NCI-H1048 (cell line): ENCODE measurements at regions not wholly inside any gene's neighbourhood (a gene's known extent, or its start where the extent isn't known, plus 50 kb on each side); places are given as distances from the start of the nearest gene placed in this dataset.
"Not testable (repeated sequence)": the region's sequence is repeated elsewhere in the genome, so short reads cannot be mapped to it uniquely, and the experiment has no call there.

ENCODE experiments used
- DNase-seq: peaks from one replicate; lab custom pipeline; 2025; lab: John Stamatoyannopoulos, UW

DNA sequence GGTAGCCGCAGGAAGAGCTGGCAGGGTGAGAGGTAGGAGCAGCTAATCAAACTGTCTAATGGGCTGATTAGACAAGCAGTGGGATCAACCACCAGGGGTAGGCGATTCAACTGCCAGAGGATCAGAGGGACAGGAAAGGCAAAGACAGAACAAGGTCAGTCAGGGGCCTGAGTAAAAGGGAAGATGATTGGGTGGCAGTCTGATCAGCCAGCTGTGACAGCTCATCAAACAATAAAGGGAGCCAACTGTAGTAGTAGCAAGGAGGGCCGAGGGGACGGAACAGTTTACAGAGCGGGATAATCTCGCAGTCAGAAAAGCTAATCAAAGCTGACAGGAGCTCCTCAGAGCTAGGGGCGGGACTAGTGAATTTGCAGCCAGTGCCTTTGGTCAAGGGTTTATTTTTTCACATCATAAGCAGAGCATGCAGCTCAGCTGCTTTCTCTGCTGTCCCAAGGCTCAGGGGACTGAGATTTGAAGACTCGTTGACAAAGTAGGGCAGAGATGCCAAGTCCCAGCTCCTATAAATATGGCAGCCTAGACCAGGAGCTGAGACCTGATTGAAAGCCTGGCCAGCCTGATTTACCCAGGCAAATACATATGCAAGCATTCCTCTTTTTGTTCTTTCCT, 418.2 kb downstream of the GABRG2 start:
- no peak for DNase-seq

DNA sequence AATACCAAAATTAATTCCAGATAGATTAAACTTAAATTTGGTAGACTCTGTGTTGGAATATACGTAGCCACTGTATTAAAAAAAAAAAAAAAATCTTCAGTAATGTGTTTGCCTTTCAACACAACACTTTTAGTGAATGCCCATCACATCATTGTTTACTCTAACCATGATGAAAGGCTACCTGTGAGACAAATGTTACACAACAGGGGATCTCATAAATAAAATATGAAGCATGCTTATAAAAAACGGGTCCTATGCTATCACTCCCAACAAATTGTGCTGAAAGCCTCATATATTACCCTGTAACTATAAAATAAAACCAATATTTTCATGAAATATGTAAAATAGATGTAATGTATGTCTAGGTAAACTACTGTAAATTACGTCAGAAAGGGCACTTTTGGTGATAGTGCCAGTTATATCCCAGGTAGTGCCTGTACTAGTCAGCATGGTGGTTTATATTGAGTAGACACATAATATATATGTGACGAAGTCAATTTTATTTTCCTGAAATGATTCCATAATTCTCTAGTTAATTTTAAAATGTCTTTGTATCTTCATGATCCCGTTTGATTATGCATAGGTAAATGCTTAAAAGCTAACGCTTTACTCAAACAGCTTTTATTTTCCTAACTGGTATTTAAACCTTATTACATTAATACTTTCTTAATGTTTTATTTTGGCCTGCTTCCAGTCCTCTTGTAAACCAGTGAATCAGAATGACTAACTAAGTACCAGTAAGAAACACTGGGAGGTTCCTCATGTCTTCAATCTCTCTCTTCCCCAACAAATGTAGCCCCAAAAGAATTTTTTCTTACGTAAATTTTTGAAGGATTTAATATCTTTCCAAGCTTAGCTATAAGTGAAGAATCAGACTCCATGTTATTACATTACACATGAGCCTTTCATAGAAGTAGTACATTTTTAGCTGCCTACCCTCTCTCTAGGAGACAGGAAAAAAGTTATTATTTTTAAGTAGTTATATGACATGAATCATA, 420.3 kb downstream of the GABRG2 start:
- DNase-seq: no peak

DNA sequence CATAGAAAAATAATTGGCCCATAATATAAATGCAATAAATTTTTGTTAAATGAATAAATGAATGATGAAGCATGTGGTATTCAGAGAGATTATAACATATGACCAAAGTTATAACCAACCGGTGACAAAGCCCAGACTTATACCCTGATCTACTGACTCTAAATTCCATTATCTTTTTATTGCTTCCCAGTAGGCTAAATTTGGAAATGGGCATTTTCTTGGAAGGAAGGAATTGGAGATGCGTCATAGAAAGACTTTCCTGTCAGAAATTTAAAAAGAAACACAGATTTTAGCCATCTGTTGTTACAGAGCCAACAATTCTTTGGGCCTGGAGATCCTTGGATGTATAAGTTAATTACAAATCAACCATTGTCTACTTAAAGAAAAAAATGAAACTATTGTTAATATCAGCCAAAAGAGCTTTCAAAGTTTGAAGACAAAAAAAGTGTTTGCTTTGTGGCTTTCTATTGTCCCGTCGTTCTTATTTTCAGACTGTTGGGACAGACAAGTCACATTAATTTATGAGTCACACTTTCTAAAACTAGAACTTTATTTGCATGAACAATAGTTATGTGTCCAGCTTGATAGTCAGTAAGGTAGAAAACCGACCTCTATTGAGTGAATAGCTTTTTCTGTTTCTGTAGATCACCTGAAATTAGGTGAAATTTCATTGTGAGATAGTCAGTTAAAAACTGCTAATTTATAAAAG, 428.7 kb downstream of the GABRG2 start:
- no peak for DNase-seq

DNA sequence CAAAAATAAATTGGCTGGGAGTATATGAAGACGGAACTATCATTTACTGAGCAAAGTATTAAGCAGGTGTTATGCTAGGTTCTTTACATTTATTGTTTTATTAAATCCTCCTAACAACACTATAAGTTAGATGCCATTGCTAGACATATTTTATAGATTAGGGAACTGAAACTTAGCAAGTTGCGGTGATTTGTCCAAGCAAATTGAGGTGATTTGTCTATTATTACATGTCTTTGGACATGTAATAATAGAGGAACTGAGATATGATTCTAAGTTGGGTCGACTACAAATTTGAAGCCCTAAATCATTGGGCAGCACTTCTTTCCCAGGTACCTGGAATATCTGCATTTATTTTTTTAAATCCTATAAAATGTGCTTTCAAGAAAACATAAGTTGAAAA, 429.9 kb downstream of the GABRG2 start:
- DNase-seq: no peak

DNA sequence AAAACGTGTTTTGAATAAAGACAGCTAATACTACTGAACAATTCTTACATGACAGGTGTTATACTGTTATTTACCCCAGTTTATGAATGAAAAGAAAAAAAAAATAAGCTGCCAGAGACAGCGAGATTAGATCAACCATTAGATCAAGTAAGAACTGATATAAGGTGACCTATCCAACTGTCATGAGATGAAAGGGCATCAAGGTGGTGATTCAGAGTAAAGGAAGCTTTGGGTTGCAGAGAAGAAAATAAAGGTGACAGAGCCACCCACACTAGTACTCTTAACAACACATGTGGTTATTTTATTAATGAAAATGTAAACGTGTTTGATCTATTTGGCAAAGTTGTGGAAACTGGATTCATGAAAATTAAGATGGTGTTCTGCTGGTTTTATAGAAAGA, 435.2 kb downstream of the GABRG2 start:
- no peak for DNase-seq

DNA sequence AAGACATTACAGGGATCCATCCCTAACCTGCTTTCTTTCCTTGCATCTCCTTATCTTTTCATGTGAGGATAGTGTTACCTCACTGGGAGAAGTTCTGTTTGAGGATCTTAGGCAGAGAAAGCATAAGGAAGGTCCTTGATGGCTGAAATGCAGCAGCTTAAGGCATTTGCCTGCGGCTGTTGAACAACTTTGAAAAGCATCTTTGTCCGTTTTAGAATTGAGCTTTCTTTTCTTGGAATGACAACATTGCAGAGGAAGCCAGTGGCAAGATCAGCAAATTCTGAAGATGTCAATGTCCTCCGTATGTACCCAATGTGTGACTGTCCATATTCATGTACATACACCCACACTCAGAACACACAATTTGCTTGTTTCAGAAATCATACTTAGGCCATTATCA, 436.2 kb downstream of the GABRG2 start:
- no peak for DNase-seq

DNA sequence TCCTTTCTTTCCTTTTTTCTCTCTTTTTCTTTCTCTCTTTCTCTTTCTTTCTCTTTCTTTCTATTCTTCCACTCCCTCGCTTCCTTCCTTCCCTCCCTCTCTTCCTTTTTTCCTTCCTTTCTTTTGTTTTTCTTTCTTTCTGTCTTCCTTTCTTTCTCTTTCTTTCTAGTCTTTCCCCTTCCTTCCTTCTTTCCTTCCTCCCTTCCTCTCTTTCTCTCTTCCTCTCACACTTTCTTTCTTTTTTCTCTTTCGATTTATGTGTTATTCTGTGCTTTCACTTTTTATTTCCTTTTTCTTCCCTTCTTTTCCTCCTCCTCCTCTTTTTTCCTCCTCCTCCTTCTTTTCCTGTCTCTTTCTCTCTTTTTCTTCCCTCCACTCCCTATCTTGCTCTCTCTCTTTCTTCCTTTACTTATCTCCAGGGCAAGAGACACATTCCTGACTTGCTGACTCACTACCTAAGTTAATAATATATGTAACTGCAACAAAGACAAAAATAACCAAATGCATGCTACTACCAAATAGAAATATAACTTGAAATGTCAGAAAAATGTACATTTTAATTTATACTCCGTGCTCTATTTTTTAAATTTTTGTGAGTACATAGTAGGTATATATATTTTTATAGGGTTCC, 445.5 kb downstream of the GABRG2 start:
- DNase-seq: no peak

DNA sequence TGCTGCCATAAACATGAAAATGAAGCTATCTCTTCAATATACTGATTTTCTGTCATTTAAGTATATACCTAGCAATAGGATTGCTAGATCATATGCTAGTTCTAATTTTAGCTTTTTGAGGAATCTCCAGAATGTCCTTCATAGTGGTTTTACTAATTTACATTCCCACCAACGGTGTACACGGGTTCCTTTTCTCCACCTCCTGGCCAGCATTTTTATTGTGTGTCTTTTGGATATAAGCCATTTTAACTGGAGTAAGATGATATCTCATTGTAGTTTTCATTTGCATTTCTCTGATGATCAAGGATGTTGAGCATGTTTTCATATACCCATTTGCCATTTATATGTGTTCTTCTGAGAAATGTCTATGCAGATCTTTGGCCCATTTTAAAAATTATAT, 446.5 kb downstream of the GABRG2 start:
- no peak for DNase-seq

DNA sequence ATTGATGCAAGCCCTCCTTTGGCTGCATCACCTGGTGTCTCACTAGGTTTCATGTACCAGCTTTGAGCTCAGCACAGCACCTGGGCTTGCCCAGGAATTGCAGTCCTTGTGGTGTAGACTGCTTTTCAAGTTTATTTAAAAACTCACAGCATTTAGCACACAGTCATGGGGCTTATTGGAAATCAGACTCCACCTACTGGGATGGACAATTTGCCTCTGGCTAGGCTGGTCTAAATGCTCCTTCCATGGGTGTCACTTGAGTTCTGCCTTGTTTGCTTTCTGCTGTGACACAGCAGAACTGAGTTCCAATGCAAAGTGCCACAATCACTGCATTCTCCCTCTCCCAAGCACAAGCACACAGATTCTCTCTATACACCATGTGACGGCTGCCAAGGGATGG, 453.3 kb downstream of the GABRG2 start:
- DNase-seq: no peak

DNA sequence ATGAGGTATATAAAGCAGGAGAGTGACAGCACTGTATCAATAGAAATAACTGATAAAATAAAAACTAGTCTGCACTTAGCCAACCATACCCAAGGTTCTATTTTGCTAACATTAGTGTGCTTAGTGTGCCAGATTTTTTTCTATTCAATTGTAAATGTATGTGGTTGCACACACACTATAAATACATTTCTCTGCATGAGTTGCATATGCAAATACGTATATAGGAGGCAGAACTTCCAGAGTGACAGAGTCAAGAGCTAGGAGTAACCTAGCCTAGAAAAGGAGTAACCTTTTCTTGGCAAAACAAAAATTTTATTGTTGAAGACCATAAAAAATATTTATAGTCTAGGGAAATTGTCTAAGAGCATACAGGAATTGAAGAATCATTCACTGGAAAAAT, 461.6 kb downstream of the GABRG2 start:
- DNase-seq: no peak

DNA sequence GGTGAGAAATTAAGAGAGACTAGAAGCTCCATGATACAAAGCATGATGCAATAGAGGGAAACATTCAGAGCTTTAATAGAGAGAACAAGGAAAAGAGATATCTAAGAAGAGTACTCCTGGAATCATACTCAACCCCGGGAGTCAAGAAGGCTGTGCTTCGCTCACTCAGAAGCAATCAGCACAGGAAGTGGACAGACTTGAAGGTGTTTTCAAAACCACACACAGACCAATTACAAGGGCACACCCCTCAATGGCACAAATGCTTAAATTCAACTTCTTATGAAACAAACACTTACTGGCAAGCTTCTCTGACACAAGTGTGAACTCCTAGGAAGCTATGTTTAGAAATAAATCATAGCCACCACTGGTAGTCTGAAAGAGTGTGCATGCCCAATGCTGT, 462.3 kb downstream of the GABRG2 start:
- DNase-seq: no peak

DNA sequence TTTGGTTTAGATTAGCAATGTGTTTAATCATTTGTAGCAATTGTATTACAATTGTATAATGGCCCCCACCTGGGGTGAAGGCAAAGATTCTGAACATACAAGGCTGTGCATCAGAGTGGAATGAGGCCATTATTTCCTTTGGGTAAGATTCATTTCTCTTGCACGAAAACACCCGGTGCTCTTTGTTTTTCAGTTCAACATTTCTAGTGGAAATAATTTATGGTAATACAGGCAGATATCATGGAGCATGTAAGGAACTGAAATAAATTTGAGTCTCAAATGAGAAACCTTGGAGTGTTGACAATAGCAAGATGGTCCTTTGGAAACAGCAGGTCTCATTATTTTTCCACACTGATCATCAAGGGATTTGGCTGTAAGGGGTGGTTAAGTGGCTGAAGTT, 475.9 kb downstream of the GABRG2 start:
- DNase-seq: no peak

DNA sequence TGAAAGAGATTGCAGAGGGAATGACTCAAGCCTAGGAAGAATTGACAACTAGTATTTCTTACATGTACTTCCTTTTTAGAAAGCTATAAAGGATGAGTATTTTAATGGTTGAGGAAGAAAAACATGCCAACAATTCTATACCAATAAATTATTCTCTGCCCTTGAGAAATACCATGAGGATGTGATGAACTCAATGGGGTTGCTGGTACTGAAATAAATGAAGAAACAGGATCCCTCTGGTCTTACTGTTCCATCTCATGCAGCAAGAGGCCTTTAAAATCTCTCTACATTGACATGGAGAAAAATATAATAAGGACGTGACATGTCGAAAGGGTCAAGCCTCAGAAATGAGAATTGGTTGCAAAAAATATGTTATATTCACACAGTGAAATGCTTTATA, 477.3 kb downstream of the GABRG2 start:
- DNase-seq: no peak

DNA sequence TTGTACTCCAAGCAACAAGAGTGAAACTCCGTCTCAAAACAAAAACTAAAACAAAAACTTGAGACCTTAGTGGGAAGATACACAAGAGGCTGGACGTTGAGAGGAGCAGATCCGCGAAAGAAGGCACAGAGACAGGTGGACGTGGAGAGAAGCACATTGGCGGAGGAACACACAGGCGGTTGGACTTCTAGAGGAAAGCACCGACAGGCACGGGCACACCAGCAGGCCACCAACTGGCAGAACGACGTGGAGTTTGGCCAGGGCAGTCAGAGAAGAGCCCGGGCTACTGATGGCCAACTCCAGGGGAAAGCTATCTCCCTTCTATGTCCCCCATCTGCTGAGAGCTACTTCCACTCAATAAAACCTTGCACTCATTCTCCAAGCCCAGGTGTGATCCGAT, 482.7 kb downstream of the GABRG2 start:
- DNase-seq: no peak

DNA sequence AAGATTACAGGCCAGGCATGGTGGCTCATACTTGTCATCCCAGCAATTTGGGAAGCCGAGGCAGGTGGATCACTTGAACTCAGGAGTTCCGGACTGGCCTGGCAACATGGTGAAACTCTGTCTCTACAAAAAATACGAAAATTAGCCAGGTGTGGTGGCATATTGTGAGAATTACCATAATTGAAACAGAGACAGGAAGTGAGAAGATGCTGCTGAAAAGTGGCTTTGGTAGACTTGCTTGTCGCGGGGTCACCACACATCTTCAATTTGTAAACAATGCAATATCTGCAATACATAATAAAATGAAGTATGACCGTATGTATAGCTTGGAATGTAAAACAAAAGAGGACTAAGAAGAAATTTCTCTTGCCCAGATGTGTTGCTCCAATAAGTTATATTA, 490.5 kb downstream of the GABRG2 start:
- no peak for DNase-seq

DNA sequence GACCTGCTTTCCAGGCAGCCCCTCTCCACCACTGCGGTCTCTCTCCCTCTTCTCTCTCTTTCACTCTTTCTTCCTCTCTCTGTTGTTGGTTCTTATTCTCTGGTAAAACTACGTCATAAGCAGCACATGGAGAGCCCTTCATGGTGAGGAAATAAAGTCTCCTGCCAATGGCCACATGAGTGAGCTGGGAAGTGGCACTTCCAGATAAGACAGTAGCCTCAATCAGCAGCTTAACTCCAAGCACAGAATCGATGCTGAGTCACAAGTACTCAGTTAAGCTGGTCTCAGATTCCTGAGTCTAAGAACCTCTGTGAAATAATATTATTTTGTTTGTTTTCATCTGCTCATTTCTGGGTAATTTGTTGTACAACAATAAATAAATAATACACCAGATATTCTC, 500.1 kb downstream of the GABRG2 start:
- no peak for DNase-seq

DNA sequence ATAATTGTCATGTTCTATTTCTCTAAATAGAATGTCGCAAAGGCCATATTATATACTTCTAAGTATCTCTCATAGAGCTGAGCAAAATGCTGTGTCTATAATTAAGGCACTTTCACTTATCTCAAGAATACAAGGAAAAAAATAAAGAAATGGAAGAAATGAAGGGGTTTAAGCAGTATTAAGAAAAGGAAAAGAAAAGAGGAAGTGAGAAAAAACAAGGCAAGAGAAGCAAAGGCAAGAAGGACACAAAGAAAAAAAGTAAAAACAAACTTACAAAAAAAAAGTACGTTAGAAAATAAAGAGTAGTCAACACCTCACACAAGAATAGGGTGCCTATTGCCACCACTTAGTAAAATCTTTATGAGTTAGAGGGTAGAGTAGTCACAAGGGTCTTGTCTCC, 506.2 kb downstream of the GABRG2 start:
- DNase-seq: no peak

DNA sequence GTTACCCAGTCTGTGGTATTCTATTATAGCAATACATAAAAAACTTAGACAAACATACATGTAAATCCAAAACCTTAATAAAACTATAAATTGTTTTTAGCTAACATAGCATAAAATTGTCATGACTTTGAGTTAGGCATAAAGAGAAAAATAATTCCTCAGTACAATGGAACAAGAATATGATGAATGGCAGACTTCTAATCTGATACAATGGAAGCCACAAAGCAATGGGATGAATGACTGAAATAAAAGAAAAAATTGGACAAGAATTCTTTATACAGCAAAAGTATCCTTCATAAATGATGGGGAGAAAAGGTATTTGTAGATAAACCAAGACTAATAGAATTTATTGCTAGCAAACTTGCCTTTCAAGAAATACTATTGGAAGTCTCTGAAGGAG, 524.2 kb downstream of the GABRG2 start:
- DNase-seq: no peak

DNA sequence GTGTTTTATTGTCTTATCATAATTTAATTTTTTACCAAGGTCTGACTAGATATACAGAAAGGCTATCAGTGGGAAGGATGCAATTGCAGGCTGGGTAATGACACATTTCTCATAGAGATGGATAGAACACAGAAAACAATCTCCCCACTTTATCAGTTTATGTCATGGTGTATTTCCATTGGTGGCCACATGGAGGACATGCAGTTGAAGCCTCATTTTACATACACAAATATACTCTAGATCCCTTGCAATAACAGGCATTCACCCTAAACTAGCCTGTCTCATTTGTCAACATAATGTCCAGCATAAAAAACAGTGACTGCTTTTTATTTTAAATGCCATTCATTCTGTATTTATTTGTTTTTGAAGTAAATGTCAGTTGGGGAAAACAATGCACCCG, 526.3 kb downstream of the GABRG2 start:
- no peak for DNase-seq

DNA sequence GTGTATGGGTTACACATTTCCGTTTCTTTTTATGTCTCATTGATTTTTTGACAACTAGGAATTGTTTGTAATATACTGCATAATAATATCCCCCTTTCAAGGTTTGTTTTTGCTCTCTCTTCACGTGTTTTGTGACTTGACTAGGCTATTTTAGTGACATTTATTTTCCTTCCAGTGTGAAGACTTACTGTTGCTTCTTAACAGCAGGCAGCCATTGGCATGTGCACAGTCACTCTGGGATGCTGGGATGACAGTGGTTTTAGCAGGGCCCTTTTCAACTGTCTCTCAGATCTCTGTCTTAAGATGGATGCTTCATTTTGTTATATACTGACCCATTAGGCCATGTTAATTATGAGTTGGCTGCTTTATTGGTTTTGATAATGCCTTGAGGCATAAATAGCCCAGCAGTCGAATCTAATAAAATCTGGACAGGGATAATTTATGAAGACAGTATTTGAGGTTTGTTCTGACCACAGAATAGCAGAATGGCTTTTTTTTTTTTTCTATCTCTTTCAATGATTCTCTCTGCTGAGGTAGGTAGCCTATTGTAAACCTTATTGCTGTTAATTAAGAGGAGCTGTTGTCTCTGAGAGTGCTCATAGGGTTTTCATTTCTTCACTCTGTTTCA, 536.0 kb downstream of the GABRG2 start:
- DNase-seq: no peak

DNA sequence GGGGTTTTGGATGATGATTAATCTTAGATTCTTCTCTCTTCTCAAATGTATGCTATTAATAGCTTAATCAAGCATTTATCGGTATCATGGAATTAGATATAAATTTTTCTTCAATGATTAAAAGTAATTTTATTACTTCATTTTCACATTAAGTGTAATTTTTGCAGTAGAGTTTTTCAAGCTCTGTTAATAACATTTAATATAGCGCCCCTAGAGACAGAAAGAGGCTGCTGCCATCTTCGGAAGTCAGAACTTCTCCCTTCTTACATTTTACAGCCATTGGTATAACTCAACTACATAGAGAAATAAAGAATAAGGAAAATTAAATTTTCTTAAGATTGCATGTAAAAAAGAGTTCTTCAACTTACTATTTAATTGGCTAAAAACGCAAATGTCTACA, 540.3 kb downstream of the GABRG2 start:
- DNase-seq: no peak

DNA sequence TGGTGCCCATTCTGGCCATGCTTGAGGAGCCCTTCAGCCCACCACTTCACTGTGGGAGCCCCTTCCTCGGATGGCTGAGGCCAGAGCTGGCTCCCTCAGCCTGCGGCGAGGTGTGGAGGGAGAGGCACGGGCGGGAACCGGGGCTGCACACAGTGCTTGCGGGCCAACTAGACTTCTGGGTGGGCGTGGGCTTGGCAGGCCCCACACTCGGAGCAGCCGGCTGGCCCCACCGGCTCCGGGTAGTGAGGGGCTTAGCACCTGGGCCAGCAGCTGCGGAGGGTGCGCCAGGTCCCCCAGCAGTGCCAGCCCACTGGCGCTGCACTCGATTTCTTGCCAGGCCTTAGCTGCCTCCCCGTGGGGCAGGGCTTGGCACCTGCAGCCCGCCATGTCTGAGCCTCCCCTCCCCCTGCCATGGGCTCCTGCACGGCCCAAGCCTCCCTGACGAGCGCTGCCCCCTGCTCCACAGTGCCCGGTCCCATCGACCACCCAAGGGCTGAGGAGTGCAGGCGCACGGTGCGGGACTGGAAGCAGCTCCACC, 554.2 kb downstream of the GABRG2 start:
- DNase-seq: not testable (repeated sequence)
